ENCODE measurements at regions not wholly inside any gene's neighbourhood (a gene's known extent, or its start where the extent isn't known, plus 50 kb on each side); places are given as distances from the start of the nearest gene placed in this dataset.
"Not testable (repeated sequence)": the region's sequence is repeated elsewhere in the genome, so short reads cannot be mapped to it uniquely, and the experiment has no call there.

- no peaks in the 10 kb centered on the region for H3K27me3 ChIP-seq
- DNase-seq (ENCODE audit: extremely low spot score in 2 of 2): no peak
- H3K36me3 ChIP-seq: no peaks in the 10 kb centered on the region
- H3K4me1 ChIP-seq: no peaks in the 10 kb centered on the region
- no peak overlapping the region for H3K4me3 ChIP-seq
- H3K27ac ChIP-seq: no peak overlapping the region
- no peaks in the 10 kb centered on the region for H3K9me3 ChIP-seq
- TF ChIP-seq POLR2A (IDR thresholded peaks at IDR 0.05) (no peak), POLR2AphosphoS5 (IDR thresholded peaks at IDR 0.05; ENCODE audit: insufficient read depth in 1 of 2, low read depth in 1 of 2) (no peak), CTCF (IDR thresholded peaks at IDR 0.05) (no peak)
- intact Hi-C loops (cut with DNase I): no loop called here
Measured at GRCh38 chr7:37577901-37578300, 105.7 kb upstream of the GPR141 start.

- no peak for DNase-seq (ENCODE audit: extremely low spot score in 2 of 2)
- H3K4me3 ChIP-seq: no peak overlapping the region
- no peak overlapping the region for H3K27ac ChIP-seq
- H3K9me3 ChIP-seq: no peaks in the 10 kb centered on the region
- TF ChIP-seq POLR2A (IDR thresholded peaks at IDR 0.05) (no peak), CTCF (IDR thresholded peaks at IDR 0.05) (no peak), POLR2AphosphoS5 (IDR thresholded peaks at IDR 0.05; ENCODE audit: insufficient read depth in 1 of 2, low read depth in 1 of 2) (no peak)
- no peaks in the 10 kb centered on the region for H3K36me3 ChIP-seq
- H3K27me3 ChIP-seq: no peaks in the 10 kb centered on the region
- intact Hi-C loops (cut with DNase I): no loop called here
- H3K4me1 ChIP-seq: no peaks in the 10 kb centered on the region
Measured at GRCh38 chr7:37578350-37578749, 105.2 kb upstream of the GPR141 start.

GRCh38 chr7:37580376-37580775, 103.2 kb upstream of the GPR141 start:
- no peaks in the 10 kb centered on the region for H3K9me3 ChIP-seq
- no peaks in the 10 kb centered on the region for H3K4me1 ChIP-seq
- H3K27me3 ChIP-seq: no peaks in the 10 kb centered on the region
- no peaks in the 10 kb centered on the region for H3K36me3 ChIP-seq
- no peak for DNase-seq (ENCODE audit: extremely low spot score in 2 of 2)
- TF ChIP-seq POLR2A (IDR thresholded peaks at IDR 0.05): no peak
- TF ChIP-seq CTCF (IDR thresholded peaks at IDR 0.05): no peak
- TF ChIP-seq POLR2AphosphoS5 (IDR thresholded peaks at IDR 0.05; ENCODE audit: insufficient read depth in 1 of 2, low read depth in 1 of 2): no peak
- no peak overlapping the region for H3K27ac ChIP-seq
- H3K4me3 ChIP-seq: no peak overlapping the region
- intact Hi-C loops (cut with DNase I): no loop called here

GRCh38 chr7:37584651-37585463, 98.7 kb upstream of the GPR141 start:
- H3K9me3 ChIP-seq; H3K27me3 ChIP-seq; H3K4me1 ChIP-seq; H3K4me3 ChIP-seq; intact Hi-C loops (cut with DNase I); H3K36me3 ChIP-seq; DNase-seq (ENCODE audit: extremely low spot score in 2 of 2); H3K27ac ChIP-seq: not testable (repeated sequence)

GRCh38 chr7:37590824-37591223, 92.7 kb upstream of the GPR141 start:
- no peak for DNase-seq (ENCODE audit: extremely low spot score in 2 of 2)
- no peak for TF ChIP-seq POLR2AphosphoS5 (IDR thresholded peaks at IDR 0.05; ENCODE audit: insufficient read depth in 1 of 2, low read depth in 1 of 2)
- TF ChIP-seq CTCF (IDR thresholded peaks at IDR 0.05): no peak
- no peak for TF ChIP-seq POLR2A (IDR thresholded peaks at IDR 0.05)
- no peaks in the 10 kb centered on the region for H3K4me1 ChIP-seq
- H3K27me3 ChIP-seq: no peaks in the 10 kb centered on the region
- intact Hi-C loops (cut with DNase I): no loop called here
- no peaks in the 10 kb centered on the region for H3K9me3 ChIP-seq
- no peak overlapping the region for H3K27ac ChIP-seq
- no peaks in the 10 kb centered on the region for H3K36me3 ChIP-seq
- H3K4me3 ChIP-seq: no peak overlapping the region

Measured in vagina (tissue), 2 donors.